Neural cell (in vitro differentiated cells): ENCODE measurements at regions not wholly inside any gene's neighbourhood (a gene's known extent, or its start where the extent isn't known, plus 50 kb on each side); places are given as distances from the start of the nearest gene placed in this dataset.

ENCODE experiments used
- EZH2 ChIP-seq: fragments of 200-600, 300-800 bp; shearing (Covaris generic), sonication (generic); IDR thresholded peaks from 2 replicates; pipeline ENCODE4 v1.6.1; 2014; ENCODE audit warnings: antibody characterized with exemption, low read length, borderline replicate concordance, mild to moderate bottlenecking; ENCODE audit not compliant: insufficient read depth, poor library complexity, severe bottlenecking
- MXI1 ChIP-seq: fragments of 450-650 bp; conservative IDR thresholded peaks from 2 replicates; pipeline ENCODE4 v1.6.1; 2014; ENCODE audit warnings: antibody characterized with exemption, mild to moderate bottlenecking; ENCODE audit not compliant: poor library complexity, severe bottlenecking

DNA sequence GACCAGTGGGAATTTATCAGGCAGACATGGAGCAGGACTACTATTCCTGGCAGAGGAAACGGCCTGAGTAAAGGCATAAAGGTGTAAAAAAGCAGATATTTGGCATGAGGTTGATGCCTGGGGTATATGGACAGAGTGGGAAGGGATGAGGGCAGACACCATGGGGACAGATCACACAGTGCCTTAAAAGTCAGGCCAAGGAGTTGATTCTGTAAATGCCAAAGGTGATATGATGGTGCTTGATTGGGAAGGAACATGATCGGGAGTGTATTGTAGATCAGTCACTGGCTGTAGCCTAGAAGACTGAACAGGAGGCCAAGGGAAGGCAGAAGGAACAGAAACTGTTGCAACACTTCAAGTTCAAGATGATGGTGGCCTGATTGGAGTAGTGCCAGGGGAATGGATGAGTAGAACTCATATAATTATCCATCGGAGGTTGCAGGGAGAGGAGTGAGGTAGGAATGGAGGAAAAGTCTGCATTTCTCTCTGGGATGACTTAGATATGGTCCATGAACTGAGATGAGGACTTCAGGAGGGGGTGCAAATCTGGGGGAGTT lies 594.3 kb upstream of the KLF4 start:
- TF ChIP-seq EZH2 (no peak), MXI1 (no peak)
